HG03045 (cell line): ENCODE measurements at regions not wholly inside any gene's neighbourhood (a gene's known extent, or its start where the extent isn't known, plus 50 kb on each side); places are given as distances from the start of the nearest gene placed in this dataset.
"Not testable (repeated sequence)": the region's sequence is repeated elsewhere in the genome, so short reads cannot be mapped to it uniquely, and the experiment has no call there.

Experiments
- ATAC-seq: cut with Tn5 transposase; IDR thresholded peaks from one replicate; pipeline ENCODE4 v1.9.1; 2021; ENCODE audit warnings: mild to moderate bottlenecking, moderate library complexity; ENCODE audit not compliant: unreplicated experiment

DNA sequence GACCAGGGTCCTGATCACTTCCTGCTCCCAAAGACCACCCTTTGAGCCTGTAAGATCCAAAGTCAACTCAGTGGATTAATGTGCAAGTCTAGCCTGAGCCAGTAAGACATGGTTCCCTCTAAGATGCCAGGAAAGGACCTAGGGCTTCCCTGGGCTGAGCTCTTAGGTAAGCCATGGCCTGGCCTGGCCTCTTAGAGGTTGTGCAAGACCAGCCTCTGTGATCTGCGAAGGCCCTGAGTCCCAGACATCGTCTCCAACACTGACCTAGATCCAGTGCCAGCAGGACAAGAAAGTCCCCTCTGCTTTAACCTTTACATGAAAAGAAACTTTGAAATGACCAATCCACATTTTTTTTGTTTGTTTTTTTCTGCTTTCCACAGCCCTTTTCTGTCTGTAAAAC is 73.6 kb upstream of the CYP1B1 start:
- no peak for ATAC-seq

DNA sequence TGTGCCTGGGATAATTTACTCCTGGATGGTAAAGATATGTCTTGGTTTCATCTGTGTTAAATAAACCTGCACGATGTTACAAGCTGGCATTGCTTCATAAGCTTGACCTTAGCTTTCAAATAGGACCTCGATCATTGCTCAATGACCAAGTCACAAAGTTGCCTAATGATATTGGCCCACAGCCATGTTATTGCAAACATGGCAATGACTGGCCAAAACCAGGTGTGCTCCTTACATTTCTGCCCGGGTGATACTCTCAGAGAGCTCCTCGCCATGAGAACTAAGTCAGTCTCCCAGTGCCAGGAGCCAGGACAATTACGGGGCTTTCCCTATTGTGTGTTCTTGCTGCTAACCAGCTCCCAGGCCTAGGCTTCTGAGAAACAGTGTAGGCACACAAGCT is 72.5 kb upstream of the CYP1B1 start:
- no peak for ATAC-seq

DNA sequence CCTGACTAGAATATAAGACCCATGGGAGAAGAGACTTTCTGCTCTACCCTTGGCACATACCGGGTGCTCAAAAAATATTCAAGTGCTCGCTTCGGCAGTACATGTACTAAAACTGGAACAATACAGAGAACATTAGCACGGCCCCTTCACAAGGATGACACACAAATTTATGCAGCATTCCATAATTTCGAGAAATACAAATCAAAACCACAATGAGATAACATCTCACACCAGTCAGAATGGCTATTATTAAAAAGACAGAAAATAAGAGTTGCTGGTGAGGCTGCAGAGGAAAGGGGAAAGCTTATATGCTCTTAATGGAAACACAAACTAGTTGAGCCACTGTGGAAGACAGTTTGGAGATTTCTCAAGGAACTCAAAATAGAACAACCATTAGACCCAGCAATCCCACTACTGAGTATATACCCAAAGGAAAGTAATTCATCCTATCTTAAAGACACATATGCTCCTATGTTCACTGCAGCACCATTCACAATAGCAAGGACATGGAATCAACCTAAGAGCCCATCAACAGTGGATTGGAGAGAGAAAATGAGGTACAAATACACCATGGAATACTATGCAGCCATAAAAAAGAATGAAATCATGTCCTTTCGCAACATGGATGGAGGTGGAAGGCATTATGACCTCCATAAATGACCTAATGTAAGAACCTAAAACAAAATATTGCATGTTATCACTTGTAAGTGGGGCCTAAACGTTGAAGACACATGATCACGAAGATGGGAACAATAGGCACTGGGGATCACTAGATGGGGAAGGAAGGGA is 71.6 kb upstream of the CYP1B1 start:
- no peak for ATAC-seq

DNA sequence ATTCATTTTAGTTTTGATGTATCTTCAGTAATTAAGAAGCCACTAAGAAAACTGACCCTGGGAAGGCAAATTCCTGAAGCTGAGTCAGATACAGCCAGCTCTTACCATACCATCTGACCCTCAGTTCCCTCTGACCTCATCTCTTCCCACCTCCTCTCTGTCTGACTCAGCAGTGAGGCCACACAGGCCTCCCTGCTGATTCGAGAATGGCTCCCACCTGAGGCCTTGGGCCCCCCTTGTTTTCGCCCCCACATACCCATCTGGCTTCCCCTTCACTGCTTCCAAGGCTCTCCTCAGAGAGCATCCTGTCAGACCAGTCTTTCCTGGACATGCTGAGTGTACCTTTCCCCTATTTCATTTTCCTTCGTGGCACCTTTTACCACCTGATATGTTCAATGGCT is 71.0 kb upstream of the CYP1B1 start:
- ATAC-seq, result peak; percentile 86

DNA sequence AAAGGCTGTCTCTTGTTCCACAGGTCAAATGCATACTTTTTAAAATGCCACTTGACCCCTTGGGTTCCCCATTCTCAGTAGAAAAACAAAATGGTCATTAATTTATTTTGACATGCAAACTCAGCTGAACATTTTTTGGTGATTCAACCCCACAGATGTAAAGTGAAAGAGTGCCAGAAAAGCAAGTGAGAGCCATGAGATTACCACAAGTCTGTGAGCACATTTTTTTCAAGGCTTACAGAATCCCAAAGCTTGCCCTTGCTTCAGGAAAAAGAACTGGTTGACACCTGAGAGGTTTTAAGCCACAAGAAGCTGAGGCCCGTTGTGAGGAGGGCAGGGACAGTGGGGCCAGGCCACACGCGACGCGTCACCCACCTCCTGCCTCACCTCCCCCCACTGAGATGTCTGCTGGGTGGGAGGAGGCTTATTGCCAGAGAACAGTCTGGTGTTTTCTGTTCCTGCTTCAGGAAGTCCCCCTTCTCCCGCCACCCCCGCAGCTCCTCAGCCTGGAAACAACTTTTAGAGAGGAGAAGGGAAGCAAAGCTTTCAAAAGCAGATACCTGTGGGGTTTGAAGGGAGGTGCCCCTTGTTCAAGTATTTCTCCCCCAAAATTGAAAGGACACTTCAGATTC is 70.4 kb upstream of the CYP1B1 start:
- peak; percentile 81 for ATAC-seq

DNA sequence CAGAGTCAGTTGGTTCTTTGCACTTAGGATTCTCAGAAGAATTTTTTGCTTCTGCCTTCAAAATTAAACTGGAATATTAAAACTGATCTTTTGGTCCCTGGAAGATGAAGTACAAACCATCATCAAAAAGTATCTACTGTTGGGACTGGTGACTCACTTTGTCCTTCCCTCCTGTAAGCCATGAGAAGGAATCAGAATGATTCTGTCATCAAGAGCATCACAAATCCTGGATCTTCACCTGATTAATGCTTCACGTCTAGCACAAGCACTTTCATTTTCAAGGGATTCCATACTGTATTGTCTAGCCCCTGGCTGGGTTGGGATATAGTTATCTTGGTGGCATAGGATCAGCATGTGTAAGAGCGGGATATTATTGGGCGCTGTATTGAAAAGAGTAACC is 69.3 kb upstream of the CYP1B1 start:
- ATAC-seq, result no peak

DNA sequence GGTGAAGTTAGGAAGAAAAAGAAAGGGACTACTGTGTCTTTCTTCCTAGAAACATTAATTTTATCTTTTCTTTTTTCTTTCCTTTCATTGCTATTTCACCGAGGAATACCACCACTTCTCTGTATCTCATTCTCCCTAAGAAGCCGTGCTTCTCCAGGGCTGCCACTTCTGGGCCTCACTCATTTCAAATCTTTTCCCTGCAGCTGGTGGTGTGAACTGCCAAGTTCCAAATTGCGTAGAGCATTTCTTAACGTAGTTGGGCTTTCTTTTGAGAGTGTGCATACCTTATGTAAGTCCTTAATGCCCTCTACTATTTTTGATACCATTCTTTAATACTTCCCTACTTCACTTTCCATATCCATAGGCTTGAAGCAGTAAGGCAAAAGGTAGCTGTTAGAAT is 66.7 kb upstream of the CYP1B1 start:
- no peak for ATAC-seq

DNA sequence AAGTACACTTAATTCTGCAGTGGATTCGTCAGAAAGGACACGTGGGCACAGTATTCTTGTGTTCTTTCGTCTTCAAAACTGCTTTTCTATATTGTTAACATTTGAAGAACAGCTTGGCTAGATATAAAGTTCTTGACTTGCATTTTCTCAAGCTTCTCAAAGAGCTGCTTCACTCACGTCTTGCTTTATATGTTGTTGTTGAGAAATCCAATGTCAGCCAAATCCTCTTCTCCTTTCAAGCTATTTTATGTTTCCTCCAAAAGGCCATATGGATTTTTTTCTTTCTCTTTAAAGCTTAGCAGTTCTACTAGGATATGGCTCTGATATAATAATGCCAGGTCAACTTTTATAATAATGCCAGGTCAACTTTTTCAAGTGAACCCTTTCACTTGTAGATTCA is 65.5 kb upstream of the CYP1B1 start:
- ATAC-seq, result no peak

DNA sequence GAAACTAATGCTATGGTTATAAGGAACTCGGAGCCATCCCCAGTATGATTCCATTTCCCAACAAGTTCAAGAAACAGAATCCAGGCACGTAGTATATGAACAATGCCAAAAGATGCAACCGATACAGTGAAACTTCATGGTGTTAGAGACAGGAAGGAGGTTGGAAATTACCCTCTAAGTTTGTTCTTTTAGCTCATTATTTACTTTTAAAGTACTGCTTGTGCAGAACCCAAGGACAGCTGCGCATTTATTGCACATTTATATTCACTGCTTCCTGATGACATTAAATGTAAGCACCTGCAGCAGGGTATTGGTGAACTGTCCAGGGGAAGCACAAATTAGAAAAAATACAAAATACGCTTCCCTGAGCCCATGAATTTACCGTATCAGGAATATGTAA is 63.0 kb upstream of the CYP1B1 start:
- no peak for ATAC-seq

DNA sequence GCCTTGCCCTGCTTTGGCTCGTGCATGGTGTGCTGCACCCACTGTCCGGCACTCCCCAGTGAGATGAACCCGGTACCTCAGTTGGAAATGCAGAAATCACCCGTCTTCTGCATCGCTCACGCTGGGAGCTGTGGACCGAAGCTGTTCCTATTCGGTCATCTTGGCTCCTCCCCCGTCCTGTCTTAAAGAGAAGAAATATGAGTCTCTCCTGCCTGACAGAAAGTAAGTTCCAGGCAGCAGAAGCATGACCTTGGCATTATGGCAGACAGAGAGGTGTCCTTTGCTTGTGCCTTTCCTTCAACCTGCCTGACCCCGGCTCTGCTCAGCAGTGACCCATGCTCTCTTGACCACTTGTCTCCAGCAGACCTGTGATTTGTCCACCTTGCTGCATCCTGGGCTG is 62.5 kb upstream of the CYP1B1 start:
- no peak for ATAC-seq

DNA sequence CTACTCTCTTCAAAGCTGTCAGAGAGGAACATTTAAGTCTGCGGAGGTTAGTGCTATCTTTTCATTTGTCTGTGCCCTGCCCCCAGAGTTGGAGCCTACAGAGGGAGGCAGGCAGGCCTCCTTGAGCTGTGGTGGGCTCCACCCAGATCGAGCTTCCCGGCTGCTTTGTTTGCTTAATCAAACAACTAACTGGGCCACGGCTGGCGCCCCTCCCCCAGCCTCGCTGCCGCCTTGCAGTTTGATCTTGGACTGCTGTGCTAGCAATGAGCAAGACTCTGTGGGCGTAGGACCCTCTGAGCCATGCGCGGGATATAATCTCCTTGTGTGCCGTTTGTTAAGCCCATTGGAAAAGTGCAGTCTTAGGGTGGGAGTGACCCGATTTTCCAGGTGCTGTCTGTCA is 62.0 kb upstream of the CYP1B1 start:
- not testable (repeated sequence) for ATAC-seq

DNA sequence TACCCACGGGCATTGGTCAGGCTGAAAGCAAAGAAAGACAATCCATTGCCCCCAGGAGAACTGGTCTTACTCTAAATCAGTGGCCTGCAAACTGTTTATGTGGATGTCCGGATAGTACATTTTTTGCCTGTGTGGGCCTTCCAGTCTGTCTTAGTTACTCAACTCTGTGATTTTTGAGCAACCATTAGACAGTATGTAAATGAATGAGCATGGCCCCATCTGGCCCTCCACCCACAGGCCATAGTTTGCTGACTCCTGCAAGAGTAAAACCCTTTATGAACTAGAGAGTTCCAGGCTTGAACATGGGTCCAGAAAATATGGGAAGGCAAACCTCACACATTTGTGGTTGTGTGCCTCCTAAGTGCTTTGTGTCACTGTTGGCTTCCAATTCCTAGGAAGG is 55.7 kb upstream of the CYP1B1 start:
- ATAC-seq, result no peak

DNA sequence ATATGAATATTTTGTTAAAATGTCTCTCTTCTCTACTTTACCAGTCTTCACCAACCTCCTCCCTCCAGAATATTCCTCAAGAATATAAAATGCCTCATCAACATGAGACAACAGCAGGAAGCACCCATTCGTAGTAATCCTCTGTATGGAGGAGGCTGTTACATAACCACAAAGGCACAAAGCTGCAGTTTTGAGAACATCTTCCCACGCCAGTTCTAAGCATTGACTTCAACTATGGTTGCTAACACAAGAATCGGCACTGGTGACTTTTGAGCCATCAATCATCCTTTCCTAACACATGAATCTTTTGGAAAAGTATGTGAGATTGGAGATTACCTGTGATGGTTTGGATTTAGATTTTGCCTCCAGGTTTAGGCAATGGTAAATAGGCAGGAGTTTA is 54.9 kb upstream of the CYP1B1 start:
- no peak for ATAC-seq

DNA sequence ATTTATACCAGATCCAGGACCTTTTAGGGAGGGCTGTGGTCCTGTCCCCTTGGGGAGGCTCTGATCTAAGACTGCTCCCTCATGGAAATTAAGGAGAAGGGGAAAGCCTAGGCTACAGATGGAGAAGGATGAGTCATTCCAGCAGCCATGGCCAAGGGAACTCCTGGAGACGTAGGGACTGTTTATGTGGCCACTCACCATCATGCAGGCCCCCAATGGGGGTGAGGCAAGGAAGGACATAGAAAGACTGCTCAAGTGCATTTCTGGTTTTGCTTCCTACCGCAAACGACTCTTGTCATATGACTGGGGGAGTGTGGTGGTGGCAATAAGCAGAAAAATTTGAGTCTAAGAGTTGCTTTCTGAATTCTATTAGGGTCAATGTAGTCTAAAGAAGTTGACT is 54.0 kb upstream of the CYP1B1 start:
- ATAC-seq, result no peak

DNA sequence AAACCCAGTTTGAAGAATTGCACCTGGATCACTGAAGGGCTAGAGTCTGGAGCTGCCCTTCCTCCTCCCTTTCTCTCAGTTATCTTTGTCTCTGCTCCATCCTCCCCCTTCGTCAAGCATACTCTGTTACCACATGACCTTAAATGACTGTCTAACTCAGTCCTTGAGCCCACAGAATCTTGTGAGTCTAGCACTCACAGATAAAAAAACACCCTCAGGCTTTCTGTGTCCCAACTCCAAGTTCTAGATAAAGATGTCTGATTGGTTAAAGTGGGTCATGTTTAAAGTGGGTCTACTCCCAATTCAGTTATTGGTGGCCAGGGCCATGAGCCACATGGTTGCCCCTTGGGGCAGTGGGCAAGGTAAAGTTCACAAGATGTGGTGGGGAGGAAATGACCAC is 53.5 kb upstream of the CYP1B1 start:
- no peak for ATAC-seq

DNA sequence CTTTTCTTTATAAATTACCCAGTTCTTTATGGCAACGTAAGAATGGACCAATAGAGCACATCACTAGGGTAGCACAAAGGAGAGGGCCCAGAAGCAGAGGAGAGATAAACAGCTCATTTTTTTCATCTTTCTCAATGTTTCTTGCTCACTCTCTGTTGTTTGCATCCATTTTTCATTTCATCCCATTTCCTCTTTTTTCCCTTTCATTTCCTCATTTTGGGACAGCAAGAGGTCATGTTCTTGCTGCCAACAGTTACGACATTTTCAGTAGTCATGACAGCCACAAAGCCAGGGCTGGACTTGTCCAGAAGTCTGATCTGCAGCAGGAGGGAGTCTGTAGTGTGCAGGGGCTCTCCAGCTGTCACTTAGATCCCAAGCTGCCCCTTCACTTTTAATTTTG is 52.7 kb upstream of the CYP1B1 start:
- no peak for ATAC-seq

DNA sequence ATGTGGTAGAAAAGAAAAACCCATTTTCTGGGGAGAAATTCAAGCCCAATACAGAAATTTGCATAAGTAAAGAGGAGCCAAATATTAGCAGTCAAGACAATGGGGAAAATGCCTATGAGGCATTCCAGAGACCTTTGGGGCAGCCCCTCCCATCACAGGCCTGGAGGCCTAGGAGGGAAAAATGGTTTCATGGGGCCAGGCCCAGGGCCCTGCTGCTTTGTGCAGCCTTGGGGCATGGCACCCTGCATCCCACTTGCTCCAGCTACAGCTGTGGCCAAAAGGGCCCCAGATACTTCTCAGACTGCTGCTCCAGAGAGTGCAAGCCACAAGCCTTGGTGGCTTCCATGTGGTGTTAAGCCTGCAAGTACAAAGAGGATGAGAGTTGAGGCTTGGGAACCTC is 51.3 kb upstream of the CYP1B1 start:
- no peak for ATAC-seq

DNA sequence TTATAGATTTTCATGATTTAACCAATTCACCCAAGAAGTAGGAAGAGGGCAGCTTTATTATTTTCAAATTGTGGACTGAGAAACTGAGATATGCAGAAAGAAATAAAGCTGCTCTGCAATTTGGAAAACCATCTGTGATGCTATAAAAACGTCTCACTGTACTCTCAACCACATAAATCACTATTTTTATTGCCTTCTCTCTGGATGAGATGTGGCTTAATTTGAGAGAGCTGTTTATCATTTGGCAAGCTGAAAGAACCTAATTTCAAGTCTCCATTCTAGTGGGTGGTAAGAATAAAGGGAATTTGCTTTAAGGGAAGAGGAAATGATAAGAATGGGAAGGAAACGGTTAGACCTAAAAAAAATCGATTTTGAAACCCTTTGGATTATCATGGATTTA is 49.9 kb upstream of the CYP1B1 start:
- ATAC-seq, result no peak
